DOHH2 (cell line): ENCODE measurements at regions not wholly inside any gene's neighbourhood (a gene's known extent, or its start where the extent isn't known, plus 50 kb on each side); places are given as distances from the start of the nearest gene placed in this dataset.

ENCODE experiments used
- EZH2phosphoT487 ChIP-seq: fragments of 200-600 bp; sonication (generic); IDR thresholded peaks from 2 replicates; pipeline ENCODE4 v1.6.1; 2017; ENCODE audit warnings: borderline replicate concordance, mild to moderate bottlenecking, antibody characterized with exemption, low read length, moderate library complexity, mixed read lengths
- TF ChIP-seq, protein P1 (sequence below): fragments of 200-600 bp; sonication (generic); IDR thresholded peaks from one replicate; pipeline ENCODE4 v1.5.1; 2014; ENCODE audit warnings: antibody characterized with exemption, mild to moderate bottlenecking, low read depth, low read length; ENCODE audit not compliant: poor library complexity, severe bottlenecking

- TF ChIP-seq, protein P1, sequence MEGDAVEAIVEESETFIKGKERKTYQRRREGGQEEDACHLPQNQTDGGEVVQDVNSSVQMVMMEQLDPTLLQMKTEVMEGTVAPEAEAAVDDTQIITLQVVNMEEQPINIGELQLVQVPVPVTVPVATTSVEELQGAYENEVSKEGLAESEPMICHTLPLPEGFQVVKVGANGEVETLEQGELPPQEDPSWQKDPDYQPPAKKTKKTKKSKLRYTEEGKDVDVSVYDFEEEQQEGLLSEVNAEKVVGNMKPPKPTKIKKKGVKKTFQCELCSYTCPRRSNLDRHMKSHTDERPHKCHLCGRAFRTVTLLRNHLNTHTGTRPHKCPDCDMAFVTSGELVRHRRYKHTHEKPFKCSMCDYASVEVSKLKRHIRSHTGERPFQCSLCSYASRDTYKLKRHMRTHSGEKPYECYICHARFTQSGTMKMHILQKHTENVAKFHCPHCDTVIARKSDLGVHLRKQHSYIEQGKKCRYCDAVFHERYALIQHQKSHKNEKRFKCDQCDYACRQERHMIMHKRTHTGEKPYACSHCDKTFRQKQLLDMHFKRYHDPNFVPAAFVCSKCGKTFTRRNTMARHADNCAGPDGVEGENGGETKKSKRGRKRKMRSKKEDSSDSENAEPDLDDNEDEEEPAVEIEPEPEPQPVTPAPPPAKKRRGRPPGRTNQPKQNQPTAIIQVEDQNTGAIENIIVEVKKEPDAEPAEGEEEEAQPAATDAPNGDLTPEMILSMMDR, result no peak
- TF ChIP-seq EZH2phosphoT487, result no peak
Observed at GRCh38 chr12:65720136-65721130, 103.8 kb upstream of the HMGA2 start.
